ENCODE measurements at regions not wholly inside any gene's neighbourhood (a gene's known extent, or its start where the extent isn't known, plus 50 kb on each side); places are given as distances from the start of the nearest gene placed in this dataset.

DNA sequence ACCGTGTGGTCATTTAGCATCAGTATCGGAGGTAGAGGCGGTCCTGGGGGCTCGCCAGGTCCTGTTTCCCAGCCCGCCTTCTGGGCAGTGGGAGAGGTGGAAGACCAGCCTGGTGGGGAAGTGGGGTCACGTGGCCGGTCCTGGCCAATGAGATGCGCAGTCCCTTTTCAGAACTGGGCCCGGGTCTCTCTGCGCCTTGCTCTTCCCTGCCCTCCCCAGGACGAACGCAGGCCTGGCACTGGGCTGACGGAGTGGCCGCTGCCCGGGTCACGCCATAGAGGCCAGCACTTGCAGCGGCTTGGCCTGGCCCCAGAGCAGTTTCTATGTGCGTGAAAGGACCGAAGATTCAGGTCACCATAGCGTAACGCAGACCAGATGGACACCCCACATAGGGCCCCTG, 97.6 kb downstream of the OLFM1 start:
- TF ChIP-seq, protein P1, sequence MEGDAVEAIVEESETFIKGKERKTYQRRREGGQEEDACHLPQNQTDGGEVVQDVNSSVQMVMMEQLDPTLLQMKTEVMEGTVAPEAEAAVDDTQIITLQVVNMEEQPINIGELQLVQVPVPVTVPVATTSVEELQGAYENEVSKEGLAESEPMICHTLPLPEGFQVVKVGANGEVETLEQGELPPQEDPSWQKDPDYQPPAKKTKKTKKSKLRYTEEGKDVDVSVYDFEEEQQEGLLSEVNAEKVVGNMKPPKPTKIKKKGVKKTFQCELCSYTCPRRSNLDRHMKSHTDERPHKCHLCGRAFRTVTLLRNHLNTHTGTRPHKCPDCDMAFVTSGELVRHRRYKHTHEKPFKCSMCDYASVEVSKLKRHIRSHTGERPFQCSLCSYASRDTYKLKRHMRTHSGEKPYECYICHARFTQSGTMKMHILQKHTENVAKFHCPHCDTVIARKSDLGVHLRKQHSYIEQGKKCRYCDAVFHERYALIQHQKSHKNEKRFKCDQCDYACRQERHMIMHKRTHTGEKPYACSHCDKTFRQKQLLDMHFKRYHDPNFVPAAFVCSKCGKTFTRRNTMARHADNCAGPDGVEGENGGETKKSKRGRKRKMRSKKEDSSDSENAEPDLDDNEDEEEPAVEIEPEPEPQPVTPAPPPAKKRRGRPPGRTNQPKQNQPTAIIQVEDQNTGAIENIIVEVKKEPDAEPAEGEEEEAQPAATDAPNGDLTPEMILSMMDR (IDR thresholded peaks at IDR 0.05; ENCODE audit: insufficient read depth, low read length), result no peak
- no peak overlapping the region for H3K4me3 ChIP-seq (ENCODE audit: low read depth, low read length)
- no peak for DNase-seq (ENCODE audit: low read depth)

- H3K4me3 ChIP-seq (ENCODE audit: low read depth, low read length), result no peak overlapping the region
- TF ChIP-seq, protein P1 (IDR thresholded peaks at IDR 0.05; ENCODE audit: insufficient read depth, low read length), result no peak
- DNase-seq (ENCODE audit: low read depth), result no peak
Measured at GRCh38 chr9:135186248-135187164, 99.0 kb downstream of the OLFM1 start.

DNA sequence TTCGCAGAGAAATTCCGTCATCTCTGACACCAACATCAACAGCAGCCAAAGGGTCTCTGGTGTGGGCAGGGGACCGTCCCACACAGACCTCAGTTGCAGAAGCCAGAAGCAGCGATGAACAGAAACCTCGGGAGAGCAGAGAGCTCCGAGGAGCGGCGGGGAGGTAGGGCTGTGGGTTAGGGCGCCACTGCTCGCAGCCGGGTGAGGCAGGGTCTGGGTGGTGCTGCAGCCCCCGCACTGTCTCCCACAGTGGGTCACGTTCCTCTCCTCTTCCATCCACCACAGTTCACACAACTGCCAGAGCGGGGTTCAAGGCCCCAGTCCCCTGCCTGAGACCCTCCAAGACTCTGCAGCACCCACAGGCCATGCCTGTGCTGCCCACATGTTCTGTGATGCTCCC, 99.9 kb downstream of the OLFM1 start:
- TF ChIP-seq, protein P1 (IDR thresholded peaks at IDR 0.05; ENCODE audit: insufficient read depth, low read length), result no peak
- no peak for DNase-seq (ENCODE audit: low read depth)

DNA sequence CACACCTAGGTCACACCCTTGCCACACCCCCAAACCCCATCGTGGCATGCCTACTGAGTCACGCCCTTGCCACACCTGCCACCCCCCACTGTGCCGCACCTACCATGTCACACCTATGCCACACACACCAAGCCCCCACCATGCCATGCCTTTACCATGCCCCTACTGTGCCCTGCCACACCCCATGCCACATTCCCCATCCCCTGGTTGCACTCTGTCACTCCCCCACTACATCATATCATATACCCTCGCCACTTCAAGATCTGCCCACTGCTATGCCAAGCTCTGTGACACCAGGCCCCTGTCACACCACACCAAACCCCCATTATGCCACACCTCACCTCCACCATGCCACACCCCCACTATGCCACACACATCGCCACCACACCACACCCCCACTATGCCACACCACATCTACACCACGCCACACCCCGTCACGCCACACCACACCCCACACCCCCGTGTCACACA, 101.2 kb downstream of the OLFM1 start:
- no peak overlapping the region for H3K4me3 ChIP-seq (ENCODE audit: low read depth, low read length)
- no peak for DNase-seq (ENCODE audit: low read depth)
- TF ChIP-seq, protein P1 (IDR thresholded peaks at IDR 0.05; ENCODE audit: insufficient read depth, low read length), result no peak

More for the DNA sequence above, 99.9 kb downstream of the OLFM1 start:
- no peak overlapping the region for H3K4me3 ChIP-seq (ENCODE audit: low read depth, low read length)

- no peak for DNase-seq (ENCODE audit: low read depth)
- TF ChIP-seq, protein P1 (IDR thresholded peaks at IDR 0.05; ENCODE audit: insufficient read depth, low read length), result no peak
- no peak overlapping the region for H3K4me3 ChIP-seq (ENCODE audit: low read depth, low read length)
Measured at GRCh38 chr9:135189497-135189896, 102.0 kb downstream of the OLFM1 start.

DNA sequence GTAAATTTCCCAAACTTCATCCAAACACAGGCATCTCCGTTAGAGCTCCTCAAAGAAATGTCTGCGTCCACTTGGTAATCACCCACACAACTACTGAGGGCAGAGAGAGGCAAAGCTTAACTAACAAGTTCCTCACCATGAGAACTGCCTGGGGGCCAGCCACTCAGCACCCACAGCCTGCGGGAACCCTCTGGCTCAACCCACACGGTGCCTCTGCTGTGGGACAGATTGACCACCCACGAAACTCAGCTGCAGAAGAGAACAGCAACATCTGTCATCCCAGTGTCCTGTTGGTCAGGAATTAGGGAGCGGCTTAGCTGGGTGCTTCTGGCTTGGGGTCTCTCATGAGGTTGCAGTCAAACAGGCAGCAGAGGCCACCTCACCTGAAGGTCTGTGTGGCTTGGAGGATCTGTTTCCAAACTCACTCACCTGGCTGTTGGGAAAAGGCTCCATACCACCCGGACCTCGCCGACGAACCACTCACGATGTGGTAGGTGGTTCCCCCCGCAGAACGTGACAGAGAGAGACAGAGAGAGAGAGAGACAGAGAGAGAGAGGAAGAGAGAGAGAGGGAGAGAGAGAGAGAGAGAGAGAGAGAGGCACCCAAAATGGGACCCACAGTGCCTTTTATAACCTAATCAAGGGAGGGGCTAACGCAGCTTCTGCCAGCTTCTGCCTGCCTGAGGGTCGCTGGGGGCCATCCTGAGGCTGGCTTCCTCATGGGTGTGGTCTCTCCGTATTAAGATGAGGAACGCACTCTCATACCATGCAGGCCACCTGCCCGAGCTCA, 103.5 kb downstream of the OLFM1 start:
- TF ChIP-seq, protein P1 (IDR thresholded peaks at IDR 0.05; ENCODE audit: insufficient read depth, low read length), result no peak
- H3K4me3 ChIP-seq (ENCODE audit: low read depth, low read length), result no peak overlapping the region
- no peak for DNase-seq (ENCODE audit: low read depth)

Data from fibroblast of the aortic adventitia (primary cell).